Lung (tissue), 11 donors: ENCODE measurements at regions not wholly inside any gene's neighbourhood (a gene's known extent, or its start where the extent isn't known, plus 50 kb on each side); places are given as distances from the start of the nearest gene placed in this dataset.

Experiments used
- ATAC-seq: fragments of 200-7000 bp; cut with Tn5 transposase; one replicate; pipeline ENCODE4 v1.9.1; 2020; ENCODE audit warnings: moderate number of reproducible peaks; ENCODE audit not compliant: insufficient read depth, low FRiP score
- DNase-seq, 3 donors: peaks; one replicate each; pipeline ENCODE4 v3.0.0-alpha.2; 2013 to 2017
- H3K27ac ChIP-seq, 2 donors: one replicate each; pipeline ENCODE4 v1.5.1; 2013; ENCODE audit warnings: mild to moderate bottlenecking in 2 of 2, moderate library complexity in 2 of 2, control low read depth in 1 of 2, inconsistent platforms in 1 of 2, low read depth in 1 of 2, low read length in 1 of 2
- H3K27me3 ChIP-seq, 3 donors: one replicate each; pipeline ENCODE4 v1.5.1; 2013; ENCODE audit warnings: low read length in 2 of 3; ENCODE audit not compliant: control insufficient read depth in 3 of 3, insufficient read depth in 3 of 3
- H3K36me3 ChIP-seq, 4 donors: one replicate each; pipeline ENCODE4 v1.5.1; 2013; ENCODE audit warnings: low read length in 4 of 4, mild to moderate bottlenecking in 1 of 4, moderate library complexity in 1 of 4; ENCODE audit not compliant: control insufficient read depth in 4 of 4, insufficient read depth in 4 of 4
- H3K4me1 ChIP-seq, 5 donors: one replicate each; pipeline ENCODE4 v1.5.1; 2013; ENCODE audit warnings: low read length in 5 of 5, mild to moderate bottlenecking in 2 of 5, moderate library complexity in 1 of 5; ENCODE audit not compliant: control insufficient read depth in 5 of 5, insufficient read depth in 5 of 5
- H3K4me3 ChIP-seq: one replicate; pipeline ENCODE4 v1.5.1; 2013; ENCODE audit warnings: mild to moderate bottlenecking, control low read depth, moderate library complexity
- H3K9ac ChIP-seq, 2 donors: one replicate each; pipeline ENCODE4 v1.5.1; 2013; ENCODE audit warnings: low read length in 2 of 2, control low read depth in 1 of 2; ENCODE audit not compliant: insufficient read depth in 1 of 2
- H3K9me3 ChIP-seq, 4 donors: one replicate each; pipeline ENCODE4 v1.5.1; 2013; ENCODE audit warnings: low read length in 3 of 4, mild to moderate bottlenecking in 1 of 4, moderate library complexity in 1 of 4; ENCODE audit not compliant: control insufficient read depth in 4 of 4, insufficient read depth in 3 of 4
- CTCF ChIP-seq: IDR thresholded peaks from 2 replicates; pipeline ENCODE4 v1.5.1; 2012; ENCODE audit warnings: mild to moderate bottlenecking; ENCODE audit errors: control extremely low read depth, extremely low read depth
- WGBS, 2 donors: extraction: QIAGEN DNeasy Blood & Tissue Kit; methylation state at CpG; one replicate each; pipeline ENCODE4 v1.1.7; 2013; 5-methylcytosine and 5-hydroxymethylcytosine counted together
- donor health status: control.
- donor health status: control.
- donor health status: Bipolar disorder and iron deficiency.
- donor health status: healthy.
- donor health status: DM: yes; HTN: yes; CAD: no.

- no peak for TF ChIP-seq CTCF
- Histone ChIP-seq H3K9ac (no peak overlapping the region), H3K36me3 (no peaks in the 10 kb centered on the region), H3K27me3 (no peaks in the 10 kb centered on the region), H3K27ac (no peak overlapping the region), H3K4me1 (no peaks in the 10 kb centered on the region), H3K4me3 (no peak overlapping the region), H3K9me3 (no peaks in the 10 kb centered on the region)
- DNase-seq (no peak), ATAC-seq (no peak)
- WGBS, 2 donors, result 80 to 89% methylated on average over 3 of the region's 3 CpGs
These were observed 149.6 kb downstream of the C11orf91 start for GRCh38 chr11:33551051-33551450.

GRCh38 chr11:33549483-33549882, 151.1 kb downstream of the C11orf91 start:
- no peaks in the 10 kb centered on the region for H3K36me3 ChIP-seq
- ATAC-seq (no peak), DNase-seq (no peak)
- H3K9ac ChIP-seq, result no peak overlapping the region
- 64 to 67% methylated on average over 6 of the region's 6 CpGs for WGBS, 2 donors
- no peak overlapping the region for H3K27ac ChIP-seq
- H3K27me3 ChIP-seq, result no peaks in the 10 kb centered on the region
- TF ChIP-seq CTCF, result no peak
- H3K9me3 ChIP-seq, result no peaks in the 10 kb centered on the region
- no peaks in the 10 kb centered on the region for H3K4me1 ChIP-seq
- H3K4me3 ChIP-seq, result no peak overlapping the region

GRCh38 chr11:33545931-33546330, 154.7 kb downstream of the C11orf91 start:
- H3K4me1 ChIP-seq, result no peaks in the 10 kb centered on the region
- H3K27me3 ChIP-seq, result no peaks in the 10 kb centered on the region
- H3K9me3 ChIP-seq, result no peaks in the 10 kb centered on the region
- no peak overlapping the region for H3K4me3 ChIP-seq
- H3K36me3 ChIP-seq, result no peaks in the 10 kb centered on the region
- H3K9ac ChIP-seq, result no peak overlapping the region
- ATAC-seq (no peak), DNase-seq (no peak)
- TF ChIP-seq CTCF, result no peak
- no peak overlapping the region for H3K27ac ChIP-seq

- no peak for ATAC-seq
- 92 to 94% methylated on average over 17 of the region's 17 CpGs for WGBS, 2 donors
- DNase-seq, result no peak
- TF ChIP-seq CTCF, result no peak
- no peaks in the 10 kb centered on the region for H3K27me3 ChIP-seq
- no peaks in the 10 kb centered on the region for H3K9me3 ChIP-seq
- no peaks in the 10 kb centered on the region for H3K4me1 ChIP-seq
- no peak overlapping the region for H3K27ac ChIP-seq
- no peaks in the 10 kb centered on the region for H3K36me3 ChIP-seq
- no peak overlapping the region for H3K9ac ChIP-seq
- no peak overlapping the region for H3K4me3 ChIP-seq
These were observed 155.8 kb downstream of the C11orf91 start for GRCh38 chr11:33544593-33545373.
